ENCODE measurements at regions not wholly inside any gene's neighbourhood (a gene's known extent, or its start where the extent isn't known, plus 50 kb on each side); places are given as distances from the start of the nearest gene placed in this dataset.

DNA sequence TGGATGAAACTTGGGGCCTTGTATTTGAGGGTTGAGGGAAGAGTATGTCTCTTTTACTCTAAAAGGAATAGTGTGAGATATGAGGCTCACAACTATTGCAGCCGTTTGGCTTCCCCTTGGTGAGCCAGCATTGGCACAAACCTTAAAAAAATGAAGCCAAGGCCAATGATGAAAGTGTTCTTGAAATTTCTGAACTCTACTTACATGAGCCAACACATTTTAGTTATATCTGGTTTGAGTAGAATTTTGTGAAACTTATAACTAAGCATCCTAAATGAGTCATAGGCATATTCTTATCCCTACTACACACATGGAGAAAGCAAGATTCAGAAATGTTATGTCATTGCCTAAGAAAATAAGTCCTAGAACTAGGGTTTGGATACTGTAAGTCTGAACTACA, 55.3 kb upstream of the ACSS3 start:
- peak; percentile 74 to 76 for ATAC-seq
- intact Hi-C loops (cut with DNase I): no loop called here
- no peak for DNase-seq

- intact Hi-C loops (cut with DNase I): no loop called here
- DNase-seq (no peak), ATAC-seq (peak; percentile 57 to 91)
Observed at GRCh38 chr12:81021834-81022233, 56.0 kb upstream of the ACSS3 start.

GRCh38 chr12:81021131-81021748, 56.6 kb upstream of the ACSS3 start:
- DNase-seq (no peak), ATAC-seq (peak in 1 of 2 donors; percentile 74)
- intact Hi-C loops (cut with DNase I): no loop called here

DNA sequence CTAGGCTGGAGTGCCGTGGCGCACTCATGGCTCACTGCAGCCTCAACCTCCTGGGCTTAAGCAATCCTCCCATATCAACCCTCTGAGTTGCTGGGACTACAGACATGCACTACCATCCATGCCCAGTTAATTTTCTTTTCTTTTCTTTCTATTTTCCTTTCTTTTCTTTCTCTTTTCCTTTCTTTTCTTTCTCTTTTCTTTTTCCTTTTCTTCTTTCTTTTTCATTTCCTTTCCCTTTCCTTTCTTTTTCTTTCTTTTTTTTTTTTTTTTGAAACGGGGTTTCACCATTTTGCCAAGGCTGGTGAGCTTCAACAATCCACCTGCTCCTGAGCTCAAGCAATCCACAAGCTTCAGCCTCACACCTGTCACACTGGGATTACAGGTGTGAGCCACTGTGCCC, 60.1 kb upstream of the ACSS3 start:
- intact Hi-C loops (cut with DNase I): no loop called here
- DNase-seq (no peak), ATAC-seq (no peak)

- DNase-seq: no peak
- ATAC-seq: no peak
- intact Hi-C loops (cut with DNase I): no loop called here
Observed at GRCh38 chr12:81015510-81015909, 62.4 kb upstream of the ACSS3 start.

DNA sequence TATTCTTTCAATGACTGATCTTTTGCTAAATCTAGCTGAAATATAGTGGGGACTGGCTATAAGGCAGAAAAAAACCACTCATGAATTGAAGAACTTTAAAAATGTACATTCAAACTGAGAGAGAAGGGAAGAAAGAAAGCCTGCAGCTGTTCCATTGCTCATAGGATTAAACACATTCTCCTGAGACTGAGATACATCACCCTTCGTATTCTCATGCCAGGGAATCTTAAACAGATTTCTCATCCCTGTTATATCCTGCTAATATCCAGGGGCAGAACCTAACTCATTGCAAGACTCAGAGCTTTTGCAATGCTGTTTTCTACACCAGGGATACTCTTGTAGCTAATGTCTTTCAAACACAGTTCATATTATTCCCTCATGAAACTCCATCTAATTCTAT, 67.2 kb upstream of the ACSS3 start:
- no peak for ATAC-seq
- no peak for DNase-seq
- intact Hi-C loops (cut with DNase I): no loop called here

- ATAC-seq (peak in 1 of 2 donors; percentile 53), DNase-seq (no peak)
- intact Hi-C loops (cut with DNase I): no loop called here
Observed at GRCh38 chr12:81005606-81006005, 67.9 kb upstream of the LIN7A start.

DNA sequence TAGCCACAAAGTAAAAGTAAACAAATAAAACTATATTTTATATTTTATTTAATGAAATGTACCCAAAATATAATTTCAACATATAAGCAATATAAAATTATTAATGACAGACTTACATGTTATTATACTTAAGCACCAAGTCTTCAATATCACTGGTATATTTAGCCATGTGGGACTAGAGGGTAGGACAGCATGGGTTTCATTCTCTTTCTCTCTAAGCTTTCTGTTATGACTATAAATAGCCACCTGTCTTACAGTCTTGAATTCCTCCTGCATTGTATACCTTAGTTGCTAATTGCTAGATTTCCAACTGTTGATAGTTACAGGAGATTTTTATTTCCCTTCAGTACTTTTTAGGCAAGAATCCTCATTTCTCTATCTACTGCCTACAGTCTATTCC, 63.1 kb upstream of the LIN7A start:
- ATAC-seq (no peak), DNase-seq (no peak)
- intact Hi-C loops (cut with DNase I): no loop called here

- peak in 1 of 2 donors; percentile 80 for ATAC-seq
- DNase-seq: no peak
- intact Hi-C loops (cut with DNase I): no loop called here
Observed at GRCh38 chr12:80988986-80989385, 51.3 kb upstream of the LIN7A start.
